ENCODE measurements at regions not wholly inside any gene's neighbourhood (a gene's known extent, or its start where the extent isn't known, plus 50 kb on each side); places are given as distances from the start of the nearest gene placed in this dataset.

DNA sequence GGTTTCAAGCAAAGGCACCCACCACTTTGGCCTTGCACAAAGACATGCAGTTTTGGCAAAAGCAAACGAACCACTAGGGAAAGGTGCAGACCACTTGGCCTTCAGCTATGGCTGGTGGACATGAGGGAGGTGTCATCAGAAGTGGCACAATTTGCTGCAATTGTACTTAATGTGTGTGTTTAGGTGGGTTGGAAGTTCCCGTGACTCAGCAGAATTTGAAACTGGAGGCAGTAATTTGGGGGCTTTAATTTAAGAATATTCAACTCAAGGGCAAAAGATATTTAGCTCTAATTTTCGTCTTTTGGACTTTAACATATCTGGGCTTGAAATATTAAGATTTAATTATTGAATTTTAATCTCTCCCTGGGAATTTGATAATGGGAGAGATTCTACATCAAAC is 115.6 kb upstream of the NOCT start:
- TF ChIP-seq, protein P1, sequence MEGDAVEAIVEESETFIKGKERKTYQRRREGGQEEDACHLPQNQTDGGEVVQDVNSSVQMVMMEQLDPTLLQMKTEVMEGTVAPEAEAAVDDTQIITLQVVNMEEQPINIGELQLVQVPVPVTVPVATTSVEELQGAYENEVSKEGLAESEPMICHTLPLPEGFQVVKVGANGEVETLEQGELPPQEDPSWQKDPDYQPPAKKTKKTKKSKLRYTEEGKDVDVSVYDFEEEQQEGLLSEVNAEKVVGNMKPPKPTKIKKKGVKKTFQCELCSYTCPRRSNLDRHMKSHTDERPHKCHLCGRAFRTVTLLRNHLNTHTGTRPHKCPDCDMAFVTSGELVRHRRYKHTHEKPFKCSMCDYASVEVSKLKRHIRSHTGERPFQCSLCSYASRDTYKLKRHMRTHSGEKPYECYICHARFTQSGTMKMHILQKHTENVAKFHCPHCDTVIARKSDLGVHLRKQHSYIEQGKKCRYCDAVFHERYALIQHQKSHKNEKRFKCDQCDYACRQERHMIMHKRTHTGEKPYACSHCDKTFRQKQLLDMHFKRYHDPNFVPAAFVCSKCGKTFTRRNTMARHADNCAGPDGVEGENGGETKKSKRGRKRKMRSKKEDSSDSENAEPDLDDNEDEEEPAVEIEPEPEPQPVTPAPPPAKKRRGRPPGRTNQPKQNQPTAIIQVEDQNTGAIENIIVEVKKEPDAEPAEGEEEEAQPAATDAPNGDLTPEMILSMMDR (IDR thresholded peaks at IDR 0.05; ENCODE audit: borderline replicate concordance, control extremely low read depth, extremely low read depth, insufficient read depth, missing control alignments): no peak
- in situ Hi-C loops (cut with MboI; ENCODE audit: low sequenced_read_pairs, unreplicated experiment): no loop called here
- DNase-seq (ENCODE audit: low spot score): no peak

DNA sequence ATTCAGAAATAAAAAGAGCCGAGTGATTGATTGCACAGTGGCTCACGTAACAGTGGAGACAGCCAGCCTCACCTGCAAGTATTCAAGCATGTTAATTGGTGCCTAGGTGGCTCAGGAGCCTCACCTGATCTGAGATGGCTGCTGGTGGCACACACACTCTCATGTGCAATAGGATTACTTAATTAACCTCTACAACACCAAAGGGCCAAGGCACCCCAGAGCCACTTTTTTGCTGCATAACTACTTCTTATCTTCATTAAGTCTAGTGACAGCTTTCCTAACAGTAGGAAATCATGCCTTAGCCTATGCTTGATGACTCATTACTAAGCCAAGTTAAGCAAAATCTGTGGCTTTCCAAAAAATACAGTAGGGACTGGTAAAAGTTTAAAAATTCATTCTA is 117.3 kb upstream of the NOCT start:
- no peak for DNase-seq (ENCODE audit: low spot score)
- in situ Hi-C loops (cut with MboI; ENCODE audit: low sequenced_read_pairs, unreplicated experiment): no loop called here
- TF ChIP-seq, protein P1 (IDR thresholded peaks at IDR 0.05; ENCODE audit: borderline replicate concordance, control extremely low read depth, extremely low read depth, insufficient read depth, missing control alignments): no peak

DNA sequence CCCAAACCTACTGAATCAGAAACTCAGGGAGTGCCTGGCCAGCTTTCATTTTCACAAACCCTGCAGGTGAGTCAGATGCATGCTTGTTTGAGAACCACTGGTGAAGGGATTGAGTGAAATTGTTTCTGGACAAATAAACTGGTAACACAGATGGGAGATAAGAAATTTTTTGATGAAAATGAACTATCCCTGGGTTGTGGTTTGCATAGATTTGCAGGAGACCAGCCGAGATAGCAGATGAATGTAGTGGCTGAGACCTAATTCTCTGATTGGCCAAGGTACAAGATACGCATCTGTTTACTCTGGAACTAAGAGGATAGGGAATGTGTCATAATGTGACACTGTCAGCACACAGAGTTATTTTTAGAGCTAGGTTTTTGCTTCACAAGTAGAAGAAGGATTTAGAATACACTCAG is 117.8 kb upstream of the NOCT start:
- in situ Hi-C loops (cut with MboI; ENCODE audit: low sequenced_read_pairs, unreplicated experiment): no loop called here
- DNase-seq (ENCODE audit: low spot score): no peak
- TF ChIP-seq, protein P1 (IDR thresholded peaks at IDR 0.05; ENCODE audit: borderline replicate concordance, control extremely low read depth, extremely low read depth, insufficient read depth, missing control alignments): no peak

DNA sequence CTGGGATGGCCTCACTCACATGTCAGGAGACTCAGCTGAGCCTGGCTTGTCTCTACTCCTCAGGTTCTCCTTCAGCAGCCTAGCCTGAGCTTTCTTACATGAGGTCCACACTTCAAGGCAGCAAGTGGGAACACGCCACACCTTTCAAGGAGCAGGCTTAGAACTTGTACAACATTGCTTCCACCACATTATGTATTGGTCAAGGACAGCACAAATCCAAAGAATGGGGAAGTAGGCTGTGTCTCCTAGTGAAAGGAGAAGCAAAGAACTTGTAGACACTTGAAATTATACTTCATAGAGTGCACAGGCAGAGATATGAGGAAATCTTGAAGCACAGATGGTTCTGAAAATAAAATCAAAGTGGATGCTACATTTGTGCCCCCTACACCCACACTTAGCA is 120.9 kb upstream of the NOCT start:
- TF ChIP-seq, protein P1 (IDR thresholded peaks at IDR 0.05; ENCODE audit: borderline replicate concordance, control extremely low read depth, extremely low read depth, insufficient read depth, missing control alignments): no peak
- in situ Hi-C loops (cut with MboI; ENCODE audit: low sequenced_read_pairs, unreplicated experiment): no loop called here
- no peak for DNase-seq (ENCODE audit: low spot score)

- DNase-seq (ENCODE audit: low spot score): no peak
- in situ Hi-C loops (cut with MboI; ENCODE audit: low sequenced_read_pairs, unreplicated experiment): no loop called here
- TF ChIP-seq, protein P1 (IDR thresholded peaks at IDR 0.05; ENCODE audit: borderline replicate concordance, control extremely low read depth, extremely low read depth, insufficient read depth, missing control alignments): no peak
Observed at GRCh38 chr4:138894011-138894410, 121.6 kb upstream of the NOCT start.

DNA sequence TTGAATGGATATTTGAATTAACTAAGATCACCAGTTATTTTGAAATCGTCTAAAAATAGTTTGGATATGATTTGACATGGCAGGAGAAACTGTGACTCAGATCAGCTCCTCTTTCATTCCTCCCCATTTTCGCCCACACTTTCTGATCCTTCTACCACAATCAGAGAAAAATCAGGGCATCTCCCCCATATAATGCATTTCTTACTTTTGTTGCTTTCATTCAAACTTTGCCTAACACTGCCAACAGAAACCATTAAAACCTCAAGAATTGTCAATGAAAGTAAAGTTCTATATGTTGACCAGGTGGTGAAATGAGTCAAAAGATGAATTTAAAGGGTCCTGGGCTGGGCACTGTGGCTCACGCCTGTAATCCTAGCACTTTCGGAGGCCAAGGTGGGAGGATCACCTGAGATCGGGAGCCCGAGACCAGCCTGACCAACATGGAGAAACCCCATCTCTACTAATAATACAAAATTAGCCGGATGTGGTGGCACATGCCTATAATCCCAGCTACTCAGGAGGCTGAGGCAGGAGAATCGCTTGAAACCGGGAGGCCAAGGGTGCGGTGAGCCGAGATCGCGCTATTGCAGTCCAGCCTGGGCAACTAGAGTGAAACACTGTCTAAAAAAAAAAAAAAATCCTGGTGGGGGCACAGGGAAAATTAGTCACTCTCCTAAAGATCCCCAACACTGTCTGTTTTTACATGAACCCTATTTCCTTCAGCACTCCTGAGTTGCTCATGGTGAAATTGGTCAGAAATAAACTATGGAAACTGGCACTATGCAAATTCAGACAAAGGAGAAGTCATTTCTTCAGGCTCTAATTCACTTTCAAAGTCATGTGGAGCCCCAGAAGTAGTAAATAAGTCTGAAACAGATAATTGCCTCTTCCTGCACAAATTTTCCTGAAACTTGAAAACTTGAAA is 122.8 kb upstream of the NOCT start:
- TF ChIP-seq, protein P1 (IDR thresholded peaks at IDR 0.05; ENCODE audit: borderline replicate concordance, control extremely low read depth, extremely low read depth, insufficient read depth, missing control alignments): no peak
- no peak for DNase-seq (ENCODE audit: low spot score)
- in situ Hi-C loops (cut with MboI; ENCODE audit: low sequenced_read_pairs, unreplicated experiment): no loop called here

Data from GM13976 (cell line).